GM12878 (cell line): ENCODE measurements at regions not wholly inside any gene's neighbourhood (a gene's known extent, or its start where the extent isn't known, plus 50 kb on each side); places are given as distances from the start of the nearest gene placed in this dataset.

Experiments used
- ATAC-seq: fragments of 200-7000 bp; cut with Tn5 transposase; 3 replicates; pipeline ENCODE4 v1.9.1; 2020; ENCODE audit warnings: mild to moderate bottlenecking, moderate library complexity
- BruUV-seq: library from RNA; stranded (reverse); fragments of 400-500 nt; replicated peaks from 2 replicates; lab custom pipeline; 2021; lab: Mats Ljungman, UMichigan
- CTCF ChIA-PET: fragments of 300-600 bp; sonication (Branson Sonifier 250); formaldehyde crosslinking; extraction: SDS; loops from one replicate; lab custom pipeline; 2021; ENCODE audit warnings: inconsistent platforms; lab: Yijun Ruan, JAX
- POLR2A ChIA-PET: fragments of 350-600 bp; formaldehyde crosslinking; extraction: SDS; loops from one replicate; lab custom pipeline; 2021; ENCODE audit warnings: inconsistent platforms; lab: Charles Lee
- RAD21 ChIA-PET: fragments of 300-600 bp; sonication (Branson Sonifier 250); formaldehyde crosslinking; loops from one replicate; lab custom pipeline; 2023; ENCODE audit warnings: antibody characterized with exemption; ENCODE audit not compliant: unreplicated experiment; lab: Charles Lee
- SMC1A ChIA-PET: fragments of 300-600 bp; sonication (Branson Sonifier 250); formaldehyde crosslinking; loops from one replicate; lab custom pipeline; 2023; ENCODE audit not compliant: unreplicated experiment, uncharacterized antibody; lab: Charles Lee
- DNase-seq: peaks from one replicate; pipeline ENCODE4 v3.0.0-alpha.2; 2011; ENCODE audit warnings: low read depth, low spot score
- FAIRE-seq: peaks from 3 replicates; lab custom pipeline; 2011; peaks lifted over from hg19 to GRCh38; lab: Jason Lieb, UNC
- H2AFZ ChIP-seq: 2 replicates; pipeline ENCODE4 v1.6.0; 2011; ENCODE audit warnings: low read depth, low read length, control low read depth; ENCODE audit not compliant: control insufficient read depth
- H3K27ac ChIP-seq: 2 replicates; pipeline ENCODE4 v1.5.1; 2011; ENCODE audit warnings: control low read depth; ENCODE audit not compliant: control insufficient read depth, insufficient read depth
- H3K27me3 ChIP-seq, 2 experiments: replicated peaks in 1 of 2; 2 replicates each; pipeline versions ENCODE4 v1.6.0 to v1.6.1; 2011; ENCODE audit warnings: low read length in 1 of 2; ENCODE audit not compliant: control insufficient read depth in 2 of 2, insufficient read depth in 2 of 2
- H3K36me3 ChIP-seq, 2 experiments: 2 replicates each; pipeline ENCODE4 v1.5.1; 2011; ENCODE audit warnings: low read length in 1 of 2; ENCODE audit not compliant: control insufficient read depth in 2 of 2, insufficient read depth in 2 of 2
- H3K4me1 ChIP-seq: 2 replicates; pipeline ENCODE4 v1.6.1; 2011; ENCODE audit warnings: mild to moderate bottlenecking, low read length, moderate library complexity, mixed read lengths; ENCODE audit not compliant: control insufficient read depth, insufficient read depth
- H3K4me2 ChIP-seq: 2 replicates; pipeline ENCODE4 v1.6.0; 2011; ENCODE audit warnings: control low read depth; ENCODE audit not compliant: control insufficient read depth, insufficient read depth
- H3K4me3 ChIP-seq: fragments of 200-600 bp; sonication (generic); 2 replicates; pipeline ENCODE4 v1.5.1; 2016
- H3K79me2 ChIP-seq: 2 replicates; pipeline ENCODE4 v1.6.0; 2011; ENCODE audit warnings: low read length; ENCODE audit not compliant: control insufficient read depth, insufficient read depth
- H3K9ac ChIP-seq: 2 replicates; pipeline ENCODE4 v1.8.0; 2011; ENCODE audit warnings: low read length, control low read depth, mixed read lengths; ENCODE audit not compliant: control insufficient read depth, insufficient read depth
- H3K9me3 ChIP-seq: replicated peaks from 3 replicates; pipeline ENCODE4 v1.5.1; 2011; ENCODE audit warnings: mild to moderate bottlenecking, low read length; ENCODE audit not compliant: control insufficient read depth, insufficient read depth
- H4K20me1 ChIP-seq: 2 replicates; pipeline ENCODE4 v1.6.0; 2011; ENCODE audit not compliant: control insufficient read depth, insufficient read depth
- ATF7 ChIP-seq: fragments of 450-650 bp; IDR thresholded peaks from 2 replicates; pipeline ENCODE4 v1.6.1; 2016; ENCODE audit warnings: low read depth, mild to moderate bottlenecking
- CHD4 ChIP-seq: fragments of 200-600 bp; sonication (generic); IDR thresholded peaks from 2 replicates; pipeline ENCODE4 v1.6.1; 2016; ENCODE audit warnings: mild to moderate bottlenecking
- E2F8 ChIP-seq: fragments of 450-650 bp; IDR thresholded peaks from 2 replicates; pipeline ENCODE4 v1.6.1; 2018; ENCODE audit warnings: mild to moderate bottlenecking, low read depth, moderate library complexity; ENCODE audit not compliant: partially characterized antibody
- GABPA ChIP-seq: IDR thresholded peaks from 2 replicates; pipeline ENCODE4 v1.6.1; 2014; ENCODE audit warnings: antibody characterized with exemption, low read depth, mild to moderate bottlenecking, inconsistent platforms
- HDAC2 ChIP-seq: fragments of 200-600 bp; sonication (generic); IDR thresholded peaks from 2 replicates; pipeline ENCODE4 v1.6.1; 2017
- HDAC6 ChIP-seq: fragments of 200-600 bp; sonication (generic); IDR thresholded peaks from one replicate; pipeline ENCODE4 v1.8.0; 2017; ENCODE audit warnings: antibody characterized with exemption; ENCODE audit not compliant: unreplicated experiment
- POLR2A ChIP-seq: IDR thresholded peaks from 2 replicates; pipeline ENCODE4 v1.6.1; 2011; ENCODE audit warnings: low read depth, mild to moderate bottlenecking, low read length
- SRF ChIP-seq, 2 experiments: IDR thresholded peaks; 2 replicates each; pipeline ENCODE4 v1.6.1; 2011; ENCODE audit warnings: low read depth in 2 of 2, low read length in 2 of 2, mild to moderate bottlenecking in 1 of 2, moderate library complexity in 1 of 2
- TBL1XR1 ChIP-seq: IDR thresholded peaks from 2 replicates; pipeline ENCODE4 v1.6.1; 2012; ENCODE audit warnings: low read depth, low read length, improper control_type of control experiment
- TCF7 ChIP-seq: IDR thresholded peaks from 2 replicates; pipeline ENCODE4 v1.6.1; 2014; ENCODE audit warnings: antibody characterized with exemption, borderline replicate concordance
- ZNF217 ChIP-seq: fragments of 450-650 bp; IDR thresholded peaks from 2 replicates; pipeline ENCODE4 v1.6.1; 2017; ENCODE audit warnings: antibody characterized with exemption, mild to moderate bottlenecking
- ZNF274 ChIP-seq: IDR thresholded peaks from one replicate; pipeline ENCODE4 v1.8.0; 2011; ENCODE audit not compliant: insufficient read length, insufficient read depth
- ZNF384 ChIP-seq: IDR thresholded peaks from 2 replicates; pipeline ENCODE4 v1.6.1; 2012; ENCODE audit warnings: low read depth, mild to moderate bottlenecking, low read length, improper control_type of control experiment, borderline replicate concordance
- WGBS: methylation state at CpG from one replicate; pipeline ENCODE4 v1.1.6; 2016; ENCODE audit warnings: low lambda C conversion rate; ENCODE audit not compliant: insufficient replicate concordance, insufficient coverage; ENCODE audit errors: missing lambda C conversion rate; 5-methylcytosine and 5-hydroxymethylcytosine counted together
- in situ Hi-C: fragments of 300-500 bp; cut with MboI; formaldehyde crosslinking; loops from 9 replicates; pipeline ENCODE4 v1.14.3; 2018; ENCODE audit warnings: mixed read lengths
- intact Hi-C: fragments of 100-400 bp; cut with micrococcal nuclease; formaldehyde crosslinking; loops from one replicate; pipeline ENCODE4 v1.14.2; 2022; ENCODE audit not compliant: unreplicated experiment
- TF ChIP-seq, protein P1 (sequence below): IDR thresholded peaks from 2 replicates; pipeline ENCODE4 v1.6.1; 2011; ENCODE audit warnings: borderline replicate concordance, low read depth, mild to moderate bottlenecking, moderate library complexity, low read length; ENCODE audit not compliant: insufficient read depth, poor library complexity, severe bottlenecking
- TF ChIP-seq, protein P2 (sequence below): fragments of 450-650 bp; formaldehyde crosslinking; IDR thresholded peaks from 2 replicates; pipeline ENCODE4 v1.5.0; 2022; ENCODE audit warnings: mild to moderate bottlenecking, missing genetic modification characterization

DNA sequence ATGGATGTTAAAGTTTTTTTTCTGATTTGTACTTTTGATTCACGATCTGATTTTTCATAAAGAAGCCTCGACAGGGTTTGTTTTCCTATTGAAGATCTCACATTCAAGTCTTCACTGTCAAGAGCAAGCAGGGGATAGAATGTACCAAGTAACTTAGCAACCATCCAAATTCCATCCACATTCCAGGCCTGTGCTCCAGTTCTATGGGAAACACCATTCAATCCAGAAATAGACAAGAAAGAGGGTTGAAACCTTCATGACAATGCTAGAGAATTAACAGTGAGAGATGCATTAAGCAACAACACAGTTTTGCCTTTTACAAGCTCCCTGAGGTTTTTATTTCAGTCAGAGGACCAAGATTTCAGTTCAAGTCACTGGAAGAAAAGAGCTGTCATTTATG, 300.2 kb downstream of the NEBL start:
- no TSS peak for BruUV-seq
- CTCF ChIA-PET = no interaction called here
- no peak overlapping the region for H2AFZ ChIP-seq
- no peaks in the 10 kb centered on the region for H3K79me2 ChIP-seq
- no peaks in the 10 kb centered on the region for H4K20me1 ChIP-seq
- SMC1A ChIA-PET = no interaction called here
- H3K27me3 ChIP-seq = no peaks in the 10 kb centered on the region
- RAD21 ChIA-PET = no interaction called here
- H3K9me3 ChIP-seq = no peaks in the 10 kb centered on the region
- H3K27ac ChIP-seq = no peak overlapping the region
- no peaks in the 10 kb centered on the region for H3K36me3 ChIP-seq
- H3K4me3 ChIP-seq = no peak overlapping the region
- TF ChIP-seq GABPA (no peak), HDAC2 (no peak), ZNF217 (no peak), ZNF384 (no peak), HDAC6 (no peak), E2F8 (no peak), CHD4 (no peak), SRF (IDR thresholded peaks at IDR 0.05; ENCODE audit: low read depth in 2 of 2, low read length in 2 of 2) (no peak), POLR2A (no peak), TBL1XR1 (no peak), ZNF274 (no peak), TCF7 (no peak), ATF7 (no peak)
- TF ChIP-seq, protein P1, sequence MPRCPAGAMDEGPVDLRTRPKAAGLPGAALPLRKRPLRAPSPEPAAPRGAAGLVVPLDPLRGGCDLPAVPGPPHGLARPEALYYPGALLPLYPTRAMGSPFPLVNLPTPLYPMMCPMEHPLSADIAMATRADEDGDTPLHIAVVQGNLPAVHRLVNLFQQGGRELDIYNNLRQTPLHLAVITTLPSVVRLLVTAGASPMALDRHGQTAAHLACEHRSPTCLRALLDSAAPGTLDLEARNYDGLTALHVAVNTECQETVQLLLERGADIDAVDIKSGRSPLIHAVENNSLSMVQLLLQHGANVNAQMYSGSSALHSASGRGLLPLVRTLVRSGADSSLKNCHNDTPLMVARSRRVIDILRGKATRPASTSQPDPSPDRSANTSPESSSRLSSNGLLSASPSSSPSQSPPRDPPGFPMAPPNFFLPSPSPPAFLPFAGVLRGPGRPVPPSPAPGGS = no peak
- TF ChIP-seq, protein P2, sequence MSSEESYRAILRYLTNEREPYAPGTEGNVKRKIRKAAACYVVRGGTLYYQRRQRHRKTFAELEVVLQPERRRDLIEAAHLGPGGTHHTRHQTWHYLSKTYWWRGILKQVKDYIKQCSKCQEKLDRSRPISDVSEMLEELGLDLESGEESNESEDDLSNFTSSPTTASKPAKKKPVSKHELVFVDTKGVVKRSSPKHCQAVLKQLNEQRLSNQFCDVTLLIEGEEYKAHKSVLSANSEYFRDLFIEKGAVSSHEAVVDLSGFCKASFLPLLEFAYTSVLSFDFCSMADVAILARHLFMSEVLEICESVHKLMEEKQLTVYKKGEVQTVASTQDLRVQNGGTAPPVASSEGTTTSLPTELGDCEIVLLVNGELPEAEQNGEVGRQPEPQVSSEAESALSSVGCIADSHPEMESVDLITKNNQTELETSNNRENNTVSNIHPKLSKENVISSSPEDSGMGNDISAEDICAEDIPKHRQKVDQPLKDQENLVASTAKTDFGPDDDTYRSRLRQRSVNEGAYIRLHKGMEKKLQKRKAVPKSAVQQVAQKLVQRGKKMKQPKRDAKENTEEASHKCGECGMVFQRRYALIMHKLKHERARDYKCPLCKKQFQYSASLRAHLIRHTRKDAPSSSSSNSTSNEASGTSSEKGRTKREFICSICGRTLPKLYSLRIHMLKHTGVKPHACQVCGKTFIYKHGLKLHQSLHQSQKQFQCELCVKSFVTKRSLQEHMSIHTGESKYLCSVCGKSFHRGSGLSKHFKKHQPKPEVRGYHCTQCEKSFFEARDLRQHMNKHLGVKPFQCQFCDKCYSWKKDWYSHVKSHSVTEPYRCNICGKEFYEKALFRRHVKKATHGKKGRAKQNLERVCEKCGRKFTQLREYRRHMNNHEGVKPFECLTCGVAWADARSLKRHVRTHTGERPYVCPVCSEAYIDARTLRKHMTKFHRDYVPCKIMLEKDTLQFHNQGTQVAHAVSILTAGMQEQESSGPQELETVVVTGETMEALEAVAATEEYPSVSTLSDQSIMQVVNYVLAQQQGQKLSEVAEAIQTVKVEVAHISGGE (CRISPR knock-in tag) = no peak
- TF ChIP-seq, all 136 proteins: peak for 0
- no peak for FAIRE-seq
- no peak overlapping the region for H3K4me2 ChIP-seq
- intact Hi-C loops = no loop called here
- ATAC-seq = no peak
- H3K9ac ChIP-seq = no peak overlapping the region
- H3K4me1 ChIP-seq = no peaks in the 10 kb centered on the region
- POLR2A ChIA-PET = no interaction called here
- DNase-seq = no peak
- in situ Hi-C loops = no loop called here
- 5% methylated on average over 2 of the region's 2 CpGs for WGBS
